OCI-LY1 (cell line): ENCODE measurements at regions not wholly inside any gene's neighbourhood (a gene's known extent, or its start where the extent isn't known, plus 50 kb on each side); places are given as distances from the start of the nearest gene placed in this dataset.

ENCODE experiments used
- CTCF ChIP-seq: fragments of 200-600 bp; sonication (generic), shearing (Covaris generic); IDR thresholded peaks from 2 replicates; pipeline ENCODE4 v1.5.1; 2017; ENCODE audit warnings: mild to moderate bottlenecking, antibody characterized with exemption, low read length, moderate library complexity, mixed read lengths
- EZH2 ChIP-seq: fragments of 200-600 bp; sonication (generic), shearing (Covaris generic); IDR thresholded peaks from 2 replicates; pipeline ENCODE4 v1.8.0; 2017; ENCODE audit warnings: borderline replicate concordance, mixed run types, mild to moderate bottlenecking, antibody characterized with exemption, low read length, moderate library complexity, mixed read lengths

GRCh38 chr2:155630760-155631159, 701.8 kb downstream of the NR4A2 start:
- TF ChIP-seq CTCF: no peak
- TF ChIP-seq EZH2: no peak
